ENCODE measurements at regions not wholly inside any gene's neighbourhood (a gene's known extent, or its start where the extent isn't known, plus 50 kb on each side); places are given as distances from the start of the nearest gene placed in this dataset.

GRCh38 chr13:102945886-102946285, 100.1 kb downstream of the ERCC5 start:
- FAIRE-seq (no peak), DNase-seq (ENCODE audit: low read depth in 1 of 2, low spot score in 2 of 2) (no peak)
- Histone ChIP-seq H3K4ac (replicated peaks; ENCODE audit: insufficient read length, low read depth, low read length) (no peak overlapping the region), H4K8ac (ENCODE audit: extremely low read depth, insufficient read depth, low read length) (no peak overlapping the region), H3K56ac (replicated peaks; ENCODE audit: insufficient read length, low read depth, low read length) (no peak overlapping the region), H2AK5ac (ENCODE audit: low read depth, low read length) (no peak overlapping the region), H3K14ac (ENCODE audit: insufficient read length) (no peak overlapping the region), H3K79me1 (ENCODE audit: low read depth, low read length) (no peaks in the 10 kb centered on the region), H2BK120ac (replicated peaks; ENCODE audit: low read depth, low read length) (no peak overlapping the region), H3K18ac (ENCODE audit: extremely low read depth, low read length) (no peak overlapping the region), H2BK20ac (ENCODE audit: low read length) (no peak overlapping the region), H3K23me2 (ENCODE audit: low read depth, low read length) (no peaks in the 10 kb centered on the region), H3K23ac (ENCODE audit: insufficient read length) (no peak overlapping the region), H2BK5ac (ENCODE audit: low read depth, low read length) (no peak overlapping the region), H3K79me2 (ENCODE audit: control insufficient read depth in 1 of 2, insufficient read depth in 2 of 2, low read length in 2 of 2) (no peaks in the 10 kb centered on the region), H3K9ac (replicated peaks in 1 of 4; ENCODE audit: extremely low read depth in 1 of 4, low read depth in 3 of 4, low read length in 3 of 4) (no peak overlapping the region), H3K9me3 (ENCODE audit: insufficient read depth in 2 of 2, low read depth in 1 of 2, low read length in 1 of 2) (no peaks in the 10 kb centered on the region), H4K20me1 (replicated peaks in 1 of 2; ENCODE audit: control insufficient read depth in 1 of 2, insufficient read depth in 2 of 2, low read length in 2 of 2) (no peaks in the 10 kb centered on the region), H3K27me3 (replicated peaks in 1 of 4; ENCODE audit: control insufficient read depth in 3 of 4, extremely low read depth in 1 of 4, insufficient read depth in 3 of 4, low read length in 3 of 4) (peaks cover 0 to 1% (median 0%) of the 10 kb centered on the region in 4 experiments; a peak in 1 of 7 replicates), H4K5ac (ENCODE audit: insufficient read length, low read depth, low read length) (no peak overlapping the region), H3K4me1 (replicated peaks in 1 of 4; ENCODE audit: control insufficient read depth in 3 of 4, insufficient read depth in 4 of 4, low read length in 3 of 4) (no peaks in the 10 kb centered on the region), H3K36me3 (ENCODE audit: control insufficient read depth in 2 of 4, insufficient read depth in 4 of 4, low read length in 3 of 4) (no peaks in the 10 kb centered on the region), H2AFZ (ENCODE audit: low read length) (no peak overlapping the region), H2BK12ac (ENCODE audit: low read depth, low read length) (no peak overlapping the region), H4K91ac (replicated peaks; ENCODE audit: insufficient read length, low read length) (no peak overlapping the region), H3K4me3 (ENCODE audit: extremely low read depth in 1 of 4, insufficient read depth in 2 of 4, low read depth in 3 of 4, low read length in 4 of 4) (no peak overlapping the region), H2BK15ac (ENCODE audit: low read length) (no peak overlapping the region), H3K4me2 (ENCODE audit: insufficient read depth in 1 of 2, low read depth in 2 of 2, low read length in 2 of 2) (no peak overlapping the region), H3K27ac (ENCODE audit: low read depth, low read length) (no peak overlapping the region)
- ChIA-PET CTCF (ENCODE audit: partially characterized antibody) (interaction anchor here (1.2 kb wide), 1 partner anchor 25 kb away, joined by 3 read pairs; no protein-coding TSS in a partner anchor), POLR2A (ENCODE audit: partially characterized antibody) (no interaction called here)
- TF ChIP-seq CTBP2 (IDR thresholded peaks at IDR 0.05; ENCODE audit: borderline replicate concordance, insufficient read depth, insufficient read length, low read length), result no peak
- TF ChIP-seq, protein P1, sequence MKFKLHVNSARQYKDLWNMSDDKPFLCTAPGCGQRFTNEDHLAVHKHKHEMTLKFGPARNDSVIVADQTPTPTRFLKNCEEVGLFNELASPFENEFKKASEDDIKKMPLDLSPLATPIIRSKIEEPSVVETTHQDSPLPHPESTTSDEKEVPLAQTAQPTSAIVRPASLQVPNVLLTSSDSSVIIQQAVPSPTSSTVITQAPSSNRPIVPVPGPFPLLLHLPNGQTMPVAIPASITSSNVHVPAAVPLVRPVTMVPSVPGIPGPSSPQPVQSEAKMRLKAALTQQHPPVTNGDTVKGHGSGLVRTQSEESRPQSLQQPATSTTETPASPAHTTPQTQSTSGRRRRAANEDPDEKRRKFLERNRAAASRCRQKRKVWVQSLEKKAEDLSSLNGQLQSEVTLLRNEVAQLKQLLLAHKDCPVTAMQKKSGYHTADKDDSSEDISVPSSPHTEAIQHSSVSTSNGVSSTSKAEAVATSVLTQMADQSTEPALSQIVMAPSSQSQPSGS (IDR thresholded peaks at IDR 0.05; ENCODE audit: low read length), result no peak
- no peak for TF ChIP-seq POU5F1 (IDR thresholded peaks at IDR 0.05; ENCODE audit: low read depth, low read length)
- TF ChIP-seq JUND (IDR thresholded peaks at IDR 0.05; ENCODE audit: low read length), result no peak
- TF ChIP-seq RXRA (IDR thresholded peaks at IDR 0.05; ENCODE audit: insufficient read depth, low read depth, low read length), result no peak
- TF ChIP-seq EP300 (IDR thresholded peaks at IDR 0.05; ENCODE audit: borderline replicate concordance in 1 of 2, low read depth in 2 of 2, low read length in 2 of 2), result no peak
- TF ChIP-seq SIN3A (conservative IDR thresholded peaks at IDR 0.05 in 1 of 2, IDR thresholded peaks at IDR 0.05 in 1 of 2; ENCODE audit: low read depth in 1 of 2, low read length in 2 of 2), result no peak
- TF ChIP-seq SAP30 (IDR thresholded peaks at IDR 0.05; ENCODE audit: insufficient read depth, insufficient replicate concordance, low read length), result no peak
- no peak for TF ChIP-seq EZH2 (IDR thresholded peaks at IDR 0.05; ENCODE audit: low read depth, low read length, severe bottlenecking)
- no peak for TF ChIP-seq SP4 (IDR thresholded peaks at IDR 0.05; ENCODE audit: low read length)
- 86% methylated on average over 4 of the region's 4 CpGs; no CpG with 5 or more reads in 1 of the 2 experiments for whole genome bisulfite sequencing, 2 experiments (ENCODE audit: extremely low coverage in 1 of 2, insufficient coverage in 1 of 2, insufficient read length in 1 of 2, insufficient replicate concordance in 2 of 2, low coverage in 1 of 2, low lambda C conversion rate in 2 of 2, missing lambda C conversion rate in 1 of 2)

All from H1 (cell line).